ENCODE measurements at regions not wholly inside any gene's neighbourhood (a gene's known extent, or its start where the extent isn't known, plus 50 kb on each side); places are given as distances from the start of the nearest gene placed in this dataset.

- DNase-seq (ENCODE audit: low read depth in 3 of 3): no peak
Observed at GRCh38 chr5:125283372-125283771, 536.9 kb upstream of the ZNF608 start.

GRCh38 chr5:125286271-125286670 lies 539.8 kb upstream of the ZNF608 start:
- DNase-seq (ENCODE audit: low read depth in 3 of 3): no peak

GRCh38 chr5:125289606-125290005 lies 543.2 kb upstream of the ZNF608 start:
- no peak for DNase-seq (ENCODE audit: low read depth in 3 of 3)

DNA sequence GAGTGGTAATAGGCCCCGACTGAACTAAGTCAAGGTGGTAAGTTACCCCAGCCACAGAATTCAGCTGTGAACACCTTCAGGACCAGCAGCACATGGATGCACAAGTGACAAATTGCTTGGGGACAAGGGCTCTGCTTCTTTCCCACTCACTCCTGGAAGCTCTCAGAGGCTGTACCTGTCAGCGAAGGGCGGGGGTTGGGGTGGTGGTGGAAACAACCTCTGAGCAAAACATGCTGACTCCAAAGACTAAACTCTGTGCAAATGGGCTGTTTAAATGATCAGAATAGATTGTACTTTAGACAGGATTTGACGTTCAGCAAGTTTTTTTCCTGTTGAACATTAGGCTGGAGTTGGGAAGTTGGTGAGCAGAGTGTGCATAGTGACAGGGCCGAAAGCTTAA lies 544.5 kb upstream of the ZNF608 start:
- no peak for DNase-seq (ENCODE audit: low read depth in 3 of 3)

- DNase-seq (ENCODE audit: low read depth in 3 of 3): no peak
Observed at GRCh38 chr5:125291447-125291846, 545.0 kb upstream of the ZNF608 start.

- no peak for DNase-seq (ENCODE audit: low read depth in 3 of 3)
Observed at GRCh38 chr5:125293223-125293622, 546.8 kb upstream of the ZNF608 start.

DNA sequence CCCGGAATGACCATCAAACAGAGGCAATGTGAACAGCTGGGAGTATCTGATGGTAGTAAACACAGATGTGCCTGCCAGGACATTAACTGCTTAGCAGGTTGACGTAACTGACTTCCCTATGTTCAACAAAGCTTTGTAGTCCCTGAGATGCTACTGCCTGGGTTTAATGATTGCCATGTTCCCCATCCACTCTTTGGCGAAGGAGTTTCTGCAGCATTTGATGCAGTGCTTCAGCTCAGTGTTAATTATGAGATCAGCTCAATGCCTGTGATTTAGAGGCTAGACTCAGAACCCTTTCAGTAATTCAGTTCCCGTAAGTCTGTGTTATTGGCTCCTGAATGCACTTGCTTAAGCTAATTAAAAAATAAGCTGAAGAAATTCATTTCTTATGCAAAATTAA lies 547.3 kb upstream of the ZNF608 start:
- DNase-seq (ENCODE audit: low read depth in 3 of 3): no peak

DNA sequence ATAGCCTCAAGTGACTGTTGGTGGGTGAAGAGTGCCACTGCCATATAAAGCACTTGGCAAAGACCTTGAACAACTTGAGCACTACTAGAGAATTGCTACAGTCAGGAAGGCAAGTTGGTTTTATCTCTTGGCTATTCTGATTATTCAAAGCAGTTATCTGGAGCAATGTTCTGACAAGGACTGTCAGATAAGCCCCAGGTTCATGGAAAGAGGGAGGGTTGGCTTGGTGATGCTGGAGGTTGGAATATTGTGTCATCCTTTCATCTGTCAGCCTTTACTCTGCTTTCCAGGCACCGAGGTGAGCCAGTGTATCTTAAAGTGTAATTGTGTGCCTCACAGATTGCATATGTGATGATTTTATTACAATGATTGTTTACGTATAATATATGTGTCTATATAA lies 548.4 kb upstream of the ZNF608 start:
- DNase-seq (ENCODE audit: low read depth in 3 of 3): no peak

DNA sequence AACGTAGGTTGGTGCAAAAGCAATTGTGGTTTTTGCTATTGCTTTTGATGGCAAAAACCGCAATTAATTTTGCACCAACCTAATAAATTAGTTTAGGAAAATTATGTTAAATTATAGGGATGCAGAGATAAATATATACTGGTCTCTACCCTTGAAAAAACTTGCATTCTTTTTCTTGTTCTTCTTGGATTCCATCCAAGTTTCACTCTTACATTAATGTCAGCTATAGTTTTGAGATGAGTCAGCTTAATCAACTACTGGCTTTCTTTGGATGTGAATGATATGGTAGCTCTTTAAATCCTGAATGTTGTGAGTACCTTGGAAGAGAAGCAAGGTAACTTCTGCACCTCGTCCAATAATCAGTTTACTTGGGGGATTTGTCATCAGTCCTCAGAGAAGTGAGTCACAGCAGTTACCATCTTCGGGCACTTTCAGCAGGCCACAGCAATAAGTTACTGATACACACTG lies 549.0 kb upstream of the ZNF608 start:
- no peak for DNase-seq (ENCODE audit: low read depth in 3 of 3)

- DNase-seq (ENCODE audit: low read depth in 3 of 3): no peak
Observed at GRCh38 chr5:125298258-125298657, 551.8 kb upstream of the ZNF608 start.

DNA sequence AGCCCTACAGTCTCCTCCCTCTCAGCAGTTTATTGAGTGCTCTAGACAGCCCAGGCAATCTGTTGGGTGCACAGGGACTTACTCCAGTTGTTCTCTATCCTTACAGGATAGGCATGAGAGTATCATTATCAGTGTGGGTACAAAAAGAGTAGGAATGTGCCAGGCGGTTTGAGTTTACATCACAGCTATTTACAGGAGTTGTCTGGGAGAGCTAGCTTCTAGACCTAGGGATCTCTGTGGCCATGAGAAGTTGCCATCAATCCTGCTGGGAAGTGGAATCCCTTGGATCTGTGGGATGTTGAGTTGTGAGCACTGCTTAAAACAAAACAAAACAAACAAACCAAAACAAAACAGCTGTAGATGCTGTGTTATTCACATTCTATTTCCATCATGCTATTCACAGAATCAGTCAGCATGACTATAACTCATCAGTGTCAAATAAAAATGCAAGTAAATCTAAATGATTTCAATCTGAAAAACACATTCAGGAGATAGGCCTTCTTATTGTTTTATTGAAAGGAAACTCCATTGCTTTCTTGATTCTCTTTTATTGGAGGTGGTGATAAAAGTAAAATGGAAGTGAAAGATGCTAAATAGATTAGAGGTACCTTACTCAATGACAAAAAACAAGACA lies 552.4 kb upstream of the ZNF608 start:
- no peak for DNase-seq (ENCODE audit: low read depth in 3 of 3)

DNA sequence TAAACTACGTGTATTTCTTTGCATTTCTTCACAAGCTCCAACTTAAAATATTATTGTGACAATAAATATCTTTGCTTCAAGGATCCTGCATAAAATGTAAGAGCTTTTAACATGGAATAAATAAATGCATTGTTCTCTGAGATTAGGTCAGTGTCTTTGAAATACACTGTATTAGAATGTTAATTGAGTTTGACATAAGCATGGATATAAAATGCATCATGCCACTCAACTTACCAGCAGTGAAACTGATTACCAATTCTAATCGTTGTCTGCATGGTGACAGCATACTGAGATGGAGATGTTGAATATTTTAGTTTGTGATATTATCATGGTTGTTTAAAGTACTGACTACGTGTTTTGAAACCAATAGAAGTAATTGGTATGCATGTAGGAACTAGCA lies 555.3 kb upstream of the ZNF608 start:
- DNase-seq (ENCODE audit: low read depth in 3 of 3): no peak

GRCh38 chr5:125302577-125302976 lies 556.1 kb upstream of the ZNF608 start:
- DNase-seq (ENCODE audit: low read depth in 3 of 3): no peak

DNA sequence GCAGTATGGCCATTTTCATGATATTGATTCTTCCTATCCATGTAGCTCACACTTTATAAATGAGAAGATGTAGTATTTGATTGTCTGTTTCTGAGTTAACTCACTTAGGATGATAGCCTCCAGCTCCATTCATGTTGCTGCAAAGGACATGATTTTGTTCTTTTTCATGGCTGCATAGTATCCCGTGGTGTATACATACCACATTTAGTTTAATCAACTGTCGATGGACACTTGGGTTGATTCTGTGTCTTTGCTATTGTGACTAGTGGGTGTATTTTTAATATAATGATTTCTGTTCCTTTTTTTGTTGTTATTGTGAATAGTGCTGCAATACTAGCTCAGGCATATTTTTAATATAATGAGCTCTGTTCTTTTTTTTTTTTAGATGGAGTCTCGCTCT lies 560.3 kb upstream of the ZNF608 start:
- DNase-seq (ENCODE audit: low read depth in 3 of 3): no peak

GRCh38 chr5:125310749-125311148 lies 564.3 kb upstream of the ZNF608 start:
- DNase-seq (ENCODE audit: low read depth in 3 of 3): no peak

DNA sequence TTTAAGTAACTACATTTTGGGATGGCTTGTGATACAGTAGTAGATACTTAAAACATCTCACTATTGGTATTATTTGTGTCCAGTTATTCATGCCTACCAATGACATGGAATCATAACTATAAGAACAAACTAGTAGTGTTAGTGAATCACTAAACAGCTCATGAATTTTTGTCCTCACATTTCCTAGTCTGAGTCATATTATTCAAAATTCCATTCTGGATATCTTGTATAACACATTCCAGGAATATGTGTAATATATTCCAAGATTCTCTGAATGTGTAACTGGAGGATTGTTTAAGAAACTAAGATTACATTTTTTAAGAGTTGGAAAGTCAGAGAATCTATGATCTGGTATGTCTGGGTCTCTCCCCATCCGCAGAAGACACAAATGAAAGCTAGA lies 565.3 kb upstream of the ZNF608 start:
- no peak for DNase-seq (ENCODE audit: low read depth in 3 of 3)

- no peak for DNase-seq (ENCODE audit: low read depth in 3 of 3)
Observed at GRCh38 chr5:125313555-125313954, 567.1 kb upstream of the ZNF608 start.

DNA sequence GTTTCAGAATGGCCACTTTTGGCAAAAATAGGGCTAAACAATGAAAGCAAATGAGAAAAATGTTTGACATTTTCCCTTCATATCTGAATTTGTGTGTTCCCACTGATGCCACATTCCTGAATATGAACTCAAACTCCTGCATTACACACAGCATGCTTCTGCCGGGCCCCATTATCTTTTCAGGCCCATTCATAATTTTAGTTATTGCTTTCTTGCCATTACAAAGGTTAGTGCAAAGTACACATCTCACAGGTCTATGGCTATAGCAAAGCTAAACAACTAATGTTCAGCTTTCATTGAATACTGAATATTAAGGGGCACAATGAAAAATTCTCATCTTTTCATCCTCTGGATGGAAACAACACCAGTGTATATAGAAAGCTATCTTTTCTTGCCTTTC lies 568.9 kb upstream of the ZNF608 start:
- DNase-seq (ENCODE audit: low read depth in 3 of 3): no peak

DNA sequence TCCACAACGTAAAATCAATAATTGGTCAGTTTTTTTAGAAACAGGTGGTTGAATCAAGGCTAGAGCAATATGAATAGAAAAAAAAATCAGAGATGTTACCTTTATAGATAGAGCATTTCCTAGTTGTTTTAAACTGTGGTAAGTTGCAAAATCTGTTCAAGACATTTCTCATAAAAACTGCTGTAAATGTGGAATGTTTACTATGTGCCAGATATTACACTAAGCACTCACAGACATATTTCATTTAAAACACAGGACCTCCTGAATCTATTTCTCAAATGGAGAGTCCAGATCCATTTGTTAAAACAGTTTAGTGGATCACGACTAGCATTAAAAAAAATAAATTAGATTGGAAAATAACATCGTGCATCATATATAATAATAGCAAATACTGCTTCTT lies 570.0 kb upstream of the ZNF608 start:
- DNase-seq (ENCODE audit: low read depth in 3 of 3): no peak

DNA sequence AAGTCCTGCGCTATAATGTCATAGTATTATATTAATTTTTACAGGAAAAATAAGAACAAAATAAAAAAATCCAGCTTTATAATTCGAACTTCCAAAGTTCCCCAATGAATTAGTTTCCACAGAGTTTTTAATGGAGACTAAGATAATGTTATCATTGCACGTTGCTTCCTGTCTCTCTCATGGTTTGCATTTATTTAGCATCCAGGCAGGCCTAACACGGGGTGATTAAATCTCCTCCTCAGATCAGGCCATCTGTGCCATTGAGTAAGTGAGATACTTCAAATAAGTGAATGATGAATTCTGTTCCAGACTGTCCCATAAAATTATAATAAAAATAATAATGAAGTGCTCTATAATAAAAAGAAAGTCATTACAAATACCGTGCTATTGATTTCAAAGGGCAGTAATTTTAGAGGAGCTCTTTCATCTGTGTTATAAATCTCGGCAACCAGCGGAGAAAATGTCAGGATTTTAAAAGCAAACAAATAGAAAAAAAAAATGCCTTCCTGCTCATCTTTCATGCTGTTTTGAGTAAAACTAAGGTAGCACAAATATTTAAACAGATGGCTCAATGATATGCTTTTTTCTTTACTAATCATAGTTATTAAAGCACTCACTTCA lies 570.6 kb upstream of the ZNF608 start:
- no peak for DNase-seq (ENCODE audit: low read depth in 3 of 3)

GRCh38 chr5:125317536-125317995 lies 571.1 kb upstream of the ZNF608 start:
- DNase-seq (ENCODE audit: low read depth in 3 of 3): no peak

DNA sequence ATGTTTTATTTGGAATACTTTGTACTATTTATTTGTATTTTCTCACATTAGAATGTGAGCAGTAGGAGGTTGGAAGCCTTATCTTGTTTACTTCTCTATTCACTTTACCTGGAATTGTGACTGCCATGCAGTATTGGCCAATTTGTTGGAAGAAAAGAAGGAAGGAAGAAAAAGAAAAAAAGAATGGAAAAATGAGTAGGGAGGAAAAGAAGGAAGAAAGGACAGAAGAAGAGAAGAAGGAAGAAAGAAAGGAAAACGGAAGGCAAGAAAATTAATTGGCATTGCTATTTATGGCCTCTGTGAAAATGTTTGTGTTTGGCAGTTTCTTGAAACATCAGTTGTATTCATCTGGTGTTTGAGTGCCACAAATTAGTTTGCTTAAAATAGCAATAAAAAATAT lies 575.2 kb upstream of the ZNF608 start:
- no peak for DNase-seq (ENCODE audit: low read depth in 3 of 3)

- DNase-seq (ENCODE audit: low read depth in 3 of 3): no peak
Observed at GRCh38 chr5:125323613-125324012, 577.2 kb upstream of the ZNF608 start.

Data from stimulated activated CD4-positive, alpha-beta T cell treated with anti-CD3 and anti-CD28 coated beads, TNF-alpha, amount 100 ng/mL, for 48 hours (primary cell).